Activated naive CD8-positive, alpha-beta T cell treated with anti-CD3 and anti-CD28 coated beads, Interleukin-2, amount 10 ng/mL, durations not matched to agents 7 days and 5 days (primary cell): ENCODE measurements at regions not wholly inside any gene's neighbourhood (a gene's known extent, or its start where the extent isn't known, plus 50 kb on each side); places are given as distances from the start of the nearest gene placed in this dataset.
"Not testable (repeated sequence)": the region's sequence is repeated elsewhere in the genome, so short reads cannot be mapped to it uniquely, and the experiment has no call there.

Experiments
- ATAC-seq: fragments of 150-1000 bp; cut with Tn5 transposase; one replicate; pipeline ENCODE4 v1.10.0; 2021; ENCODE audit warnings: low read depth, moderate library complexity
- POLR2A ChIA-PET: fragments of 350-600 bp; sonication (Branson Sonifier 250); formaldehyde crosslinking; loops from one replicate; lab custom pipeline; 2021; ENCODE audit warnings: antibody characterized with exemption; lab: Charles Lee
- DNase-seq: peaks from one replicate; pipeline ENCODE4 v3.0.0; 2021
- H3K27ac Mint-ChIP-seq: one replicate; pipeline ENCODE4 v1.8.0; 2022; ENCODE audit warnings: mild to moderate bottlenecking, mixed read lengths
- H3K27me3 Mint-ChIP-seq: one replicate; pipeline ENCODE4 v1.8.0; 2022; ENCODE audit warnings: mild to moderate bottlenecking, moderate library complexity, mixed read lengths
- H3K36me3 Mint-ChIP-seq: one replicate; pipeline ENCODE4 v1.8.0; 2021; ENCODE audit warnings: mild to moderate bottlenecking, mixed read lengths
- H3K4me1 Mint-ChIP-seq: one replicate; pipeline ENCODE4 v1.8.0; 2021; ENCODE audit warnings: mixed read lengths
- H3K4me3 Mint-ChIP-seq: one replicate; pipeline ENCODE4 v1.8.0; 2022; ENCODE audit warnings: mild to moderate bottlenecking, moderate library complexity, mixed read lengths
- H3K9me3 Mint-ChIP-seq: one replicate; pipeline ENCODE4 v1.8.0; 2021; ENCODE audit warnings: mixed read lengths

- ATAC-seq (no peak), DNase-seq (no peak)
- Mint-ChIP-seq H3K4me3 (no peak overlapping the region), H3K9me3 (no peaks in the 10 kb centered on the region), H3K4me1 (no peaks in the 10 kb centered on the region), H3K27me3 (no peaks in the 10 kb centered on the region), H3K36me3 (no peaks in the 10 kb centered on the region), H3K27ac (no peak overlapping the region)
- POLR2A ChIA-PET: no interaction called here
Observed at GRCh38 chr1:103949779-103950178, 200.1 kb downstream of the AMY1C start.

- Mint-ChIP-seq H3K27me3 (no peaks in the 10 kb centered on the region), H3K4me3 (no peak overlapping the region), H3K27ac (no peak overlapping the region), H3K4me1 (no peaks in the 10 kb centered on the region), H3K9me3 (no peaks in the 10 kb centered on the region), H3K36me3 (no peaks in the 10 kb centered on the region)
- POLR2A ChIA-PET: no interaction called here
- DNase-seq (no peak), ATAC-seq (no peak)
Observed at GRCh38 chr1:103953386-103953785, 203.7 kb downstream of the AMY1C start.

DNA sequence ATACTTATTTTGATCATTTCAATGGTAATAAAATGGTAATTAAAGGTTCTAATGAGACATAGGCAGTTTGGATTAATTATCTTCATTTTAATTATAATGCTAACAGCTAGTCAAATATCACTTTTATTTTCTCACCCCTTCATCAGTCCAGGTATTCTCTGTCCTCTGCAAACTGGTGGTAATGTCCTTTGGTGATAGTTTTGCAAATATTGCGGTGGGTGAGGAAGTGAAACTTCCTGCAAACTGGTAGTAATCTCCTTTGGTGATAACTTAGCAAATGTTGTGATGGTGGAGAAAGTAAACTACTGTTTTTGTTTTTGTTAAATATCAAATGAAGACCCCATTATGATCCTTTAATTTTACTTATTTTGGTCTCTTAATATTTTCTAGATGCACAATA is 209.0 kb downstream of the AMY1C start:
- H3K27me3 Mint-ChIP-seq: no peaks in the 10 kb centered on the region
- H3K4me3 Mint-ChIP-seq: no peak overlapping the region
- H3K27ac Mint-ChIP-seq: no peak overlapping the region
- ATAC-seq: no peak
- no peaks in the 10 kb centered on the region for H3K9me3 Mint-ChIP-seq
- POLR2A ChIA-PET: no interaction called here
- no peaks in the 10 kb centered on the region for H3K36me3 Mint-ChIP-seq
- no peaks in the 10 kb centered on the region for H3K4me1 Mint-ChIP-seq
- DNase-seq: no peak

GRCh38 chr1:103959565-103959964 is 209.9 kb downstream of the AMY1C start:
- H3K36me3 Mint-ChIP-seq: no peaks in the 10 kb centered on the region
- POLR2A ChIA-PET: no interaction called here
- H3K27me3 Mint-ChIP-seq: no peaks in the 10 kb centered on the region
- H3K4me3 Mint-ChIP-seq: no peak overlapping the region
- ATAC-seq (no peak), DNase-seq (no peak)
- no peaks in the 10 kb centered on the region for H3K9me3 Mint-ChIP-seq
- H3K27ac Mint-ChIP-seq: no peak overlapping the region
- no peaks in the 10 kb centered on the region for H3K4me1 Mint-ChIP-seq

- ATAC-seq: no peak
- H3K36me3 Mint-ChIP-seq: no peaks in the 10 kb centered on the region
Observed at GRCh38 chr1:103960045-103960444, 210.3 kb downstream of the AMY1C start.

DNA sequence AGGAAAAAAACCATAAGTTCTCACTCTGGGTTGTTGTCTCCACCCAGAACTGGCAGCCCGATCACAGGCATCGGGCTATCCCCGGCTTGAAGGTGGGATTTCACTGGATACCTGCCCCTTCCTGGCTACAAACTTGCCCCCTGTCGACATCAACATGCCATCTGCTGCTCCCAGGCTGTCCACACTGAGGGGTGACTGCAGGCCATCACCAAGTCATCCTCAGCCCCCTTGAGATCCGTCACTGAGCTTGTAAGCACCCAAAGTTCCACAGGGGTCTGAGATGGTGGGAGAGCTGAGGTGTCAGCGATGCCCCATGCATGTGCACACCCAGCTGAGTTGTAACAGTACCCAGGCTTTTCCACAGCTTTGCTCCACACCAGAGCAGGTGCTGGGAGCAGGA is 211.0 kb downstream of the AMY1C start:
- POLR2A ChIA-PET: no interaction called here
- Mint-ChIP-seq H3K36me3 (no peaks in the 10 kb centered on the region), H3K9me3 (no peaks in the 10 kb centered on the region), H3K4me3 (no peak overlapping the region), H3K27ac (no peak overlapping the region), H3K4me1 (no peaks in the 10 kb centered on the region), H3K27me3 (no peaks in the 10 kb centered on the region)
- DNase-seq: no peak
- no peak for ATAC-seq

More at GRCh38 chr1:103960045-103960444, 210.3 kb downstream of the AMY1C start:
- Mint-ChIP-seq H3K4me1 (no peaks in the 10 kb centered on the region), H3K27me3 (no peaks in the 10 kb centered on the region), H3K27ac (no peak overlapping the region), H3K9me3 (no peaks in the 10 kb centered on the region), H3K4me3 (no peak overlapping the region)
- no peak for DNase-seq
- POLR2A ChIA-PET: no interaction called here

DNA sequence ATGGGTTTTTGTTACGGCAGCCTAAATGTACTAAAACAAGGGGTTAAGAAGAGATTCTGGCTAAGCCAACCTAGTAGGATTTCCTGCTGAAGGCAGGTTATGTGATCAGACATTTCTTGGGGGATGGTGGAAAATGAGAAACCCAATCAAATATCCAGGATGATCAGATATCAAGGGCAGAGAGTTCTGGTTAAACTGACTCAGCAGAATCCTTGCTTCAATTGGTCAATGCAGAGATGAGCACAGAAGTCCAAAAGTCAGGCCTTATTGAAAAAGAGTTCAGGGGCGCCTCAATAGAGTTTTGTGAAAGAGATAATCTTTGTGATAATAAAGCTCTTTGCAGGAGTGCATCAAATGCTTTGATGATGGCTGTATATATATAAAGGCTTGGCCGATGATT is 237.1 kb downstream of the AMY1C start:
- no peak overlapping the region for H3K4me3 Mint-ChIP-seq
- H3K27me3 Mint-ChIP-seq: no peaks in the 10 kb centered on the region
- POLR2A ChIA-PET: no interaction called here
- ATAC-seq: no peak
- no peak for DNase-seq
- H3K36me3 Mint-ChIP-seq: no peaks in the 10 kb centered on the region
- H3K4me1 Mint-ChIP-seq: no peaks in the 10 kb centered on the region
- H3K9me3 Mint-ChIP-seq: peaks cover 2% of the 10 kb centered on the region
- no peak overlapping the region for H3K27ac Mint-ChIP-seq

DNA sequence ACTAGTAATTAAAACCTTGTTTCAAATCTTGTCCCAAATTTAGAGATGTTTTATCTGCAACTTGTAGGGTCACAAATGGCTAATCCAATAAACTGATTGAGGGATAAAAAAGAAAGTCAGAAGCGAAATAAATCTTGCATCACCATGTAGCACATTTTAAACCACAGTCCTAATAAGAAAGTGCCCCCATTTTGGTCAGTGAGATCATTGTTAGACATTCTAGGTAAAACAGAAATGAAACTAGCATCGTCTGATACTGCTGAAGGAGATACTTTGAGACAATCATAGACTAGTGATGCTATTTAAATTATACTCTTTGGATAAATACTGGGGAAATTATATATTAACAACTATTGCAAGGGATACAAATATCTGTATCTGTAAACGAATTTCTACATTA is 247.9 kb downstream of the AMY1C start:
- DNase-seq: no peak
- Mint-ChIP-seq H3K4me1 (no peaks in the 10 kb centered on the region), H3K36me3 (no peaks in the 10 kb centered on the region), H3K4me3 (no peak overlapping the region), H3K9me3 (peaks cover 4% of the 10 kb centered on the region), H3K27me3 (no peaks in the 10 kb centered on the region), H3K27ac (no peak overlapping the region)
- ATAC-seq: no peak
- POLR2A ChIA-PET: no interaction called here

DNA sequence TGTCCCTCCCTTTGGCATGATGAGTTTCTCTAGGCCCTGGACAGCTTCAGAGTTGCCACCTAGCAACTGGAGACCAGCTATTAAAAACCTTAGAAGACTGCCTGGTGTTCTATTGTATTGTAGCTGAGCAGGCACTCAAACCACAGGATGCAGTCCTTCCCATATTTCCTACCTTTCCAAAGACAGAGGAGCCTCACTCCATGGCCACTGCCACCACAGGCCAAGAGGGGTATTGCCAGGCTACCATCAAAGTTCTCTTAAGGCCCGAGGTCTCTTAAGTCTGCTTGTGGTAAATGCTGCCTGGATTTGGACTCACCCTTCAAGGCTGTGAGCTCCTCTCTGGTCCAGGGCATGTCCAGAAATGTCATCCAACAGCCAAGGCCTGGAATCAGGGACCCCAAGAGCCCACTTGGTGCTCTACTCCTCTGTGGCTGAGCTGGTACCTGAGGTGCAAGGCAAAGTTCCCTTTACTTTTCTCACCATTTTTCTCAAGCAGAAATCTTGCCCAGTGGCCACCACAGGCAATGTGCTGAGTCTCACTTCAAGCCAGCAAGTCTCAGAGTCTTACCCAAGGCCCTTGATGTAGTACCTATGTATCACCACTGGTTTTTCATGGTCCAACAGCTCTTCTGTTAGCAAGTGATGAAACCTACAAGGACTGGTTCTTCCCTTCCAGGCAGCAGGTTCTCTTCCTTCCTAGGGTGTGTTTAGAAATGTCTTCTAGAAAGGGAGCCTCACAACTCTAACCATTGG is 269.4 kb downstream of the AMY1C start:
- Mint-ChIP-seq H3K4me1 (no peaks in the 10 kb centered on the region), H3K27me3 (no peaks in the 10 kb centered on the region), H3K36me3 (no peaks in the 10 kb centered on the region), H3K9me3 (peaks cover 1% of the 10 kb centered on the region), H3K27ac (no peak overlapping the region), H3K4me3 (no peak overlapping the region)
- POLR2A ChIA-PET: no interaction called here
- no peak for ATAC-seq
- DNase-seq: no peak

- ATAC-seq (no peak), DNase-seq (no peak)
- no peak overlapping the region for H3K27ac Mint-ChIP-seq
- no peaks in the 10 kb centered on the region for H3K27me3 Mint-ChIP-seq
- peaks cover 1% of the 10 kb centered on the region for H3K9me3 Mint-ChIP-seq
- POLR2A ChIA-PET: no interaction called here
- H3K4me3 Mint-ChIP-seq: no peak overlapping the region
- H3K36me3 Mint-ChIP-seq: no peaks in the 10 kb centered on the region
- no peaks in the 10 kb centered on the region for H3K4me1 Mint-ChIP-seq
Observed at GRCh38 chr1:104019675-104020049, 270.0 kb downstream of the AMY1C start.

DNA sequence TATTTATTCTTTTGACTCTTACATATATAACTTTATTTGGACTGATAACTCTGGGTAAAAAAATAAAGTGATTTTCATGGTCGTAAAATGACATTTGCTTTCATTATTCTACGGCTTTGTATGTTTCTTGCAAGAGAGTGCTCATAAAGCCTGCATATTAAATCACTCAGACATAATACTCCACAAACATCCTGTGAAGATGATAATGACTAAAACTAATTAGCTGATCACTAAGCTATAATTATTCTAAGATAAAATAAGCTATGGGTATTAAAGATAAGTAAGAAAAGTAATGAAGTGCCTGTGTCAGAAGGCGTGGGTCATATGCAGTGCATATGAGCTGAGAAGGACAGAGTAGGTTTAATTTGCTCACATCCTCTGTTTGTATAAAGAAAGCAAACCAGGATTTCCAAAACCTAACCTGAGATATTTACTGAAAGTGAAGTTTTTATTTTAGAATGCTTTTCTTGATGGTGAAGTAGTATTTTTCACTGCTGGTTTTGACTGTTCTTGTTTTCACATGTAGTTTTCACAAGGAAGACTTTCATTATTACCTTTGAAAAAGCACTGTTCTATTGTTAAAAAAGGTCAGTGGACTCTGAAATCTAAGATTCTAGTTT is 278.8 kb downstream of the AMY1C start:
- POLR2A ChIA-PET: interaction anchor here (0.6 kb wide), 1 partner anchor 181 kb away, joined by 6 read pairs; no protein-coding TSS in a partner anchor
- H3K4me3 Mint-ChIP-seq: no peak overlapping the region
- no peak for ATAC-seq

DNA sequence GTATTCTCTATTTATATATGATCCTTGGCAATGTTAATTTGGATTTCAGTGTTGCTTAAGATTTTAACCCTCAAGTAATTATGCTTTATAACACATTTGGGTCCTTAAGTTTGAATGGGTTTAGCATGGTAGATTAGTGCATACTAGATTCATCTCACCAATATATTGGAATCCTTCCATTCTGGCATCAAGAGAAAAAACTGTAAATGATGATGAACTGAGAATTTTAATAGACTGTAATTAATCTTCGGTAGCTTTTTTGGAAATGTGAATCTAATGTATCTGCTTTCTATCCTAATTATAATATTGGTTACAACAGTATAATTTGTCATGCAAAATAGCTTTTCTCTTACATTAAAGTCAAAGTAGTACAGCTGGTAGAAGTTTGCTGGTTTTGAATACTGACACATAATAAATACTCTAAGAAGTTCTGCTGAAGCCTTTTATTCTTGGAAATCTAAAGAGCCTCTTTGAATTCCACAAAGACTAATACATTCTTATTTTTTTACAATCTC is 279.8 kb downstream of the AMY1C start:
- DNase-seq (no peak), ATAC-seq (no peak)
- no peak overlapping the region for H3K4me3 Mint-ChIP-seq
- H3K36me3 Mint-ChIP-seq: no peaks in the 10 kb centered on the region
- H3K4me1 Mint-ChIP-seq: no peaks in the 10 kb centered on the region
- POLR2A ChIA-PET: no interaction called here
- peaks cover 1% of the 10 kb centered on the region for H3K9me3 Mint-ChIP-seq
- no peaks in the 10 kb centered on the region for H3K27me3 Mint-ChIP-seq
- no peak overlapping the region for H3K27ac Mint-ChIP-seq

More for the DNA sequence above, 278.8 kb downstream of the AMY1C start:
- Mint-ChIP-seq H3K36me3 (no peaks in the 10 kb centered on the region), H3K27ac (no peak overlapping the region), H3K27me3 (no peaks in the 10 kb centered on the region), H3K4me1 (no peaks in the 10 kb centered on the region), H3K9me3 (peaks cover 1% of the 10 kb centered on the region)
- DNase-seq: no peak

DNA sequence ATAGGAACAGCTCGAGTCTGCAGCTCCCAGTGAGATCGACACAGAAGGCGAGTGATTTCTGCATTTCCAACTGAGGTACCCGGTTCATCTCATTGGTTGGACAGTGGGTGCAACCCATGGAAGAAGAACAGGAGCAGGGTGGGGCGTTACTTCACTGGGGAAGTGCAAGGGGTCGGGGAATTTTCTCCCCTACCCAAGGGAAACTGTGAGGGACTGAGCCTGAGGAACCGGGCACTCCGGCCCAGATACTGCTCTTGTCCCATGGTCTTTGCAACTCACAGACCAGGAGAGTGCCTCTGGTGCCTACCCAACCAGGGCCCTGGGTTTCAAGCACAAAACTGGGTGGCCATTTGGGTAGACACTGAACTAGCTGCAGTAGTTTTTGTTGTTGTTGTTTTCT is 307.1 kb downstream of the AMY1C start:
- H3K27me3 Mint-ChIP-seq: no peaks in the 10 kb centered on the region
- no peak overlapping the region for H3K27ac Mint-ChIP-seq
- no peaks in the 10 kb centered on the region for H3K36me3 Mint-ChIP-seq
- ATAC-seq: no peak
- H3K4me3 Mint-ChIP-seq: no peak overlapping the region
- H3K4me1 Mint-ChIP-seq: no peaks in the 10 kb centered on the region
- peaks cover 8% of the 10 kb centered on the region for H3K9me3 Mint-ChIP-seq
- POLR2A ChIA-PET: no interaction called here
- DNase-seq: no peak

DNA sequence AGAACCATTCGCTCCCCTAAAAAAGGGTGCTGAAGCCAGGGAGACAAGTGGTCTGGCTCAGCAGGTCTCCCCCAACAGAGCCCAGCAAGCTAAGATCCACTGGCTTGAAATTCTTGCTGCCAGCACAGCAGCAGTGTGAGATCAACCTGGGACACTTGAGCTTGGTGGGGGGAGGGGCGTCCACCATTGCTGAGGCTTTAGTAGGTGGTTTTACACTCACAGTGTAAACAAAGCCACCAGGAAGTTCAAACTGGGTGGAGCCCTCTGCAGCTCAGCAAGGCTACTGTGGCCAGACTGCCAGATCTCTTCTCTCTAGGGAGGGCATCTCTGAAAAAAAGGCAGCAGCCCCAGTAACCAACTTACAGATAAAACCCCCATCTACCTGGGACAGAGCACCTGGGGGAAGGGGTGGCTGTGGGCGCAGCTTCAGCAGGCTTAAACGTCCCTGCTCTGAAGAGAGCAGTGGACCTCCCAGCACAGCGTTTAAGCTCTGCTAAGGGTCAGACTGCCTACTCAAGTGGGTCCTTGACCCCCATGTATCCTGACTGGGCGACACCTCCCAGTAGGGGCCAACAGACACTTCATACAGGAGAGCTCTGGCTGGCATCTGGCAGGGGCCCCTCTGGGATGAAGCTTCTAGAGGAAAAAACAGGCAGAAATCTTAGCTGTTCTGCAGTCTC is 307.7 kb downstream of the AMY1C start:
- ATAC-seq, H3K4me3 Mint-ChIP-seq, H3K4me1 Mint-ChIP-seq, DNase-seq, POLR2A ChIA-PET, H3K36me3 Mint-ChIP-seq, H3K9me3 Mint-ChIP-seq, H3K27me3 Mint-ChIP-seq, H3K27ac Mint-ChIP-seq: not testable (repeated sequence)
